B cell (primary cell): ENCODE measurements at regions not wholly inside any gene's neighbourhood (a gene's known extent, or its start where the extent isn't known, plus 50 kb on each side); places are given as distances from the start of the nearest gene placed in this dataset.

Experiments
- EZH2 ChIP-seq: IDR thresholded peaks from 2 replicates; pipeline ENCODE4 v1.6.1; 2012; ENCODE audit warnings: borderline replicate concordance, low read depth, mild to moderate bottlenecking, moderate library complexity, low read length; ENCODE audit not compliant: insufficient read depth, poor library complexity, severe bottlenecking
- TF ChIP-seq, protein P1 (sequence below): fragments of 200-600 bp; IDR thresholded peaks from one replicate; pipeline ENCODE4 v1.8.0; 2022; ENCODE audit warnings: antibody characterized with exemption, mild to moderate bottlenecking

DNA sequence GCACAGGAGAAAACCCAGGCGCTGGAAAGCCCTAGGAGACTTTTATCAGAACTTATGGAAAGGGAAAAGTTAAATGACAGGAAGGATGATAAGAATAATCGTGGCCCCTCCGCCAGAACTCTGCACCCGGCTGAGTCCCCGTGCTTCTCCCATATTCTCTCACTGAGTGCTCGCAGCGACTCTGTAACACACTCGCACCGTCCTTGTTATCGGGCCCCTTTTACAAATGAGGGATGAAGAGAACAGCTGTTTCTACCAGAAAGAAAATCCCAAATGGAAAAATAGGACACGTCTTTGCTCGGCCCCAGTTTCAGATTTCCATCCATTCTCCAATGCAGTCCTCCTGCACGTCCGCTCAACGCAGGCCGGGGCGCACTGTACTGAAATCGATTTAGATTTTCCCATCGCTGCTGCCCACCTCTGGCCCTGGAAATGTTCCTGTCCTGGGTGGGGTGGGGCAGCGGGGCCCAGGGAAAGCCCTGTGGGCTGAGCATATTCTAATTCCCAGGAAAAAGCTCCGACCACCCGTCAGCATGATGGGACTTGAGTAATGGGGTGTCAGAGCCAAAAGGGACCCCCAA is 66.4 kb downstream of the KCNF1 start:
- TF ChIP-seq, protein P1, sequence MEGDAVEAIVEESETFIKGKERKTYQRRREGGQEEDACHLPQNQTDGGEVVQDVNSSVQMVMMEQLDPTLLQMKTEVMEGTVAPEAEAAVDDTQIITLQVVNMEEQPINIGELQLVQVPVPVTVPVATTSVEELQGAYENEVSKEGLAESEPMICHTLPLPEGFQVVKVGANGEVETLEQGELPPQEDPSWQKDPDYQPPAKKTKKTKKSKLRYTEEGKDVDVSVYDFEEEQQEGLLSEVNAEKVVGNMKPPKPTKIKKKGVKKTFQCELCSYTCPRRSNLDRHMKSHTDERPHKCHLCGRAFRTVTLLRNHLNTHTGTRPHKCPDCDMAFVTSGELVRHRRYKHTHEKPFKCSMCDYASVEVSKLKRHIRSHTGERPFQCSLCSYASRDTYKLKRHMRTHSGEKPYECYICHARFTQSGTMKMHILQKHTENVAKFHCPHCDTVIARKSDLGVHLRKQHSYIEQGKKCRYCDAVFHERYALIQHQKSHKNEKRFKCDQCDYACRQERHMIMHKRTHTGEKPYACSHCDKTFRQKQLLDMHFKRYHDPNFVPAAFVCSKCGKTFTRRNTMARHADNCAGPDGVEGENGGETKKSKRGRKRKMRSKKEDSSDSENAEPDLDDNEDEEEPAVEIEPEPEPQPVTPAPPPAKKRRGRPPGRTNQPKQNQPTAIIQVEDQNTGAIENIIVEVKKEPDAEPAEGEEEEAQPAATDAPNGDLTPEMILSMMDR: no peak
- no peak for TF ChIP-seq EZH2
